NCI-H82 (cell line): ENCODE measurements at regions not wholly inside any gene's neighbourhood (a gene's known extent, or its start where the extent isn't known, plus 50 kb on each side); places are given as distances from the start of the nearest gene placed in this dataset.
A peak's percentile ranks its signal among the peaks of the same experiment; 100 is the strongest.
"Not testable (repeated sequence)": the region's sequence is repeated elsewhere in the genome, so short reads cannot be mapped to it uniquely, and the experiment has no call there.

Experiments used
- DNase-seq: peaks from one replicate; lab custom pipeline; 2025; lab: John Stamatoyannopoulos, UW

DNA sequence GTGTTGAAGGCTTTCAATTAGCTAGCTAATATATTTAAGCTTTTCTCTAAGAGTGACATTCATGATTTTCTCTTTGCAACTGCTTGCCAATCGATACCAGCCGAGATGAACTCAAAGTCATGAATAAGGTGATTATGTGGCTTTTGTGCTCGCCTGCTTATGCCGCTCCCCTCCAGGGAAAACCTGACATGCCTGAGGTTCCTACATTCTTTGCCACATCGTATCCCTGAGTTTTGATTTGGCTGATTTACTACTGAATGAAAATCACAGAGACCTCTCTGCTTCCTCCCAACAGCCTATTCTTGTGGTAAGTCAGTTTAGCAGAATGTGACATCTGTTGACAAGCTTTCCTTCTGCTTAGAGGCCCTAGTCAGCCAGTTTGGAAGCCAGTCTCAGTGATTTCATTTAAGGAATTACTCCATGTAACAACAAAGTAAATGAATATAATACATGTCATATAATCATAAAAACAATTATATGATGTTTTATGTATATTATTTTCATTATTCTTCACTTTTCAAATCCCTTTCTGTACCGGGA is 513.4 kb downstream of the CSNK1G3 start:
- DNase-seq: peak; percentile 49

DNA sequence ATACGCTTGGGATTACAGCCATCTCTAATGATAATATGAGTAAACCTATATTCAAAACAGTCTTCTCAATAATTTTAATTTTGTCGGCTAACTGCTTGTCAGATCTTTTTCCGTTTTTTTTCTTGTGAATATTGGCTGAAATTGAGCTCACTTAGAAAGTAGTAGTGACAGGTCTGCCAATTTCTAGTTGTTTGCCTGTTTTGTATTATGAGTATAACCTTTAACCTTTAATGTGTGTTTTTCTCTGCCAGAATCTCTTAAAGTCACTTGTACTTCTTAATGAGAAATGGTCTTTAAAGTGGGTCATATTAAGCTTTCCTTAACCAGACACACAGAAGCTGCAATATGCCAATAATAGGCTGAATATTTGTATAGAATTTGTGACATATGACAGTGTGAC is 511.0 kb downstream of the CSNK1G3 start:
- DNase-seq: no peak

DNA sequence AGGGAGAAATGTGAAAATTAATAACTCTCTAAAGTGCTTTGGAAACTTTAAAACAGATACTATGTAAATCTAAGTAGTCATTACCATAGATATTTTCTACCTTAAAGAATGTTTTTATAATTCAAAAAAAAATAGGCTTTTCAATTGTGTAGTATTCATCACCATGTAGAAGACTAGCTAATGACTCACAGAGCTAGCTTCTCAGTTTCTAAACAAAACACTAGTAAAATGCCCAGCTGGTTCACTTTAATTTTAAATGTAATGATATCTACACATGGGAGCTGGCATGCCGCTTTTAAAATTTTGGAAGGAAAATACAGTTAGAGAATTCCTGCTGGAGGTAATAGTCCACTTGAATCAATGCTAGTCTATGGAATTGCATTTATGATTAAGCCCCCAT is 509.8 kb downstream of the CSNK1G3 start:
- DNase-seq: no peak

DNA sequence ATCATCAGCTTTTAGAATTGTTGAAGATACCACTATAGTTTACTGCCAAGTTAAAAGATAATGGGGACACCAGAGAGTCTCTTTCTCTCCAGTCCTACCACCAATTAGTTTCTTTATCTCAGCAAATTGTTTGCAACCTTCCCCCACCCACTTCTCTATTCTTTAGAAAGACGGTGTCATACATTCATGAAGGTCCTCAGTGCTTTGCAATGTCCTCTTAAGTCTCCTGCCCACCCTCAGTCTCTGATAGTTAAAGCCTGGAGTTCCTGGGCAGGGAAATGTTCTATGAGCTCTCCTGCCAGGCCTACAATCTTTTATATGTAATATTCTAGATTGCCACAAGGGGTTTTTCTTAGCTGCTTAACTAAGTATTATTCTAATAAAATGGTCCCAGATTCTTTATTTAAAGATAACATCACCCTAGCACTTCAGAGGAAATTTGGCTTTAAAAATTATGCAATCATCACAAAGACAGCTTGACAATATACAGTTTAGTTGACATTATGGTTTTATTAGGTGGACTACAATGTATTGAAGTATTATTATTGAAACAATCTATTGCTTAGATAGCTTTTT is 509.2 kb downstream of the CSNK1G3 start:
- DNase-seq: no peak

DNA sequence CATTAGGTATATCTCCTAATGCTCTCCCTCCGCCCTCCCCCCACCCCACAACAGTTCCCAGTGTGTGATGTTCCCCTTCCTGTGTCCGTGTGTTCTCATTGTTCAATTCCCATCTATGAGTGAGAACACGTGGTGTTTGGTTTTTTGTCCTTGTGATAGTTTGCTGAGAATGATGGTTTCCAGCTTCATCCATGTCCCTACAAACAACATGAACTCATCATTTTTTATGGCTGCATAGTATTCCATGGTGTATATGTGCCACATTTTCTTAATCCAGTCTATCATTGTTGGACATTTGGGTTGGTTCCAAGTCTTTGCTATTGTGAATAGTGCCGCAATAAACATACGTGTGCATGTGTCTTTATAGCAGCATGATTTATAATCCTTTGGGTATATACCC is 505.3 kb downstream of the CSNK1G3 start:
- not testable (repeated sequence) for DNase-seq

DNA sequence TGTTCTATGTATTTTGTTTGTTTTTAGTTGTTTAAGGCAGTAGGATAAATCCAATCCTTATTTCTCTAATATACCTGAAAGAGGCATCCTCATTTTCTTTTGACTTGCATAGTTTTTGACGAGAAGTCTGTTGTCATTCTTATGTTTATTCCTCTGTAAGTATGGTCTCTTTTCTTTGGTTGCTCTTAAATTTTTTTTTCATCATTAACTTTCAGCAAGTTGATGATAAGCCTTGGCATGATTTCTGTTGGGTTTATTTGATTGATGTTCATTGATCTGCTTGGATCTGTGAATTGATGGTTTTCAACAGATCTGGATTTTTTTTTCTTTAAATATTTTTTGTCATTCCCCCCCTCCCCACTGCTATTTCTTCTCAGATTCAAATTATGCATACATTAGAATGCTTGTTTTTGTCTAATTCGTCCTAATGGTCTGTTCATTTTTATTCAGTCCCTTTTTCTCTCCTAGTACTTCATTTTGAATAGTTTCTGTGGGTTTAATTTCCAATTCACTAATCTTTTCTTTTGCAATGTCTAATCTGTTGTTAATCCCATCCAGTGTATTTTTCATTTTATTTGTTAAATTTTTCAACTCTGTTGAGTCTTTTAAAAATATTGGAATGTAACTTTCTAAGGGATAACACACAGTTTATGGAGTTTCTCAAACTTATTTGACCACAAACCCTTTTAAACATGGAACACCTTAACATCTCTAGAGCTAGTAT is 495.9 kb downstream of the CSNK1G3 start:
- DNase-seq: no peak

DNA sequence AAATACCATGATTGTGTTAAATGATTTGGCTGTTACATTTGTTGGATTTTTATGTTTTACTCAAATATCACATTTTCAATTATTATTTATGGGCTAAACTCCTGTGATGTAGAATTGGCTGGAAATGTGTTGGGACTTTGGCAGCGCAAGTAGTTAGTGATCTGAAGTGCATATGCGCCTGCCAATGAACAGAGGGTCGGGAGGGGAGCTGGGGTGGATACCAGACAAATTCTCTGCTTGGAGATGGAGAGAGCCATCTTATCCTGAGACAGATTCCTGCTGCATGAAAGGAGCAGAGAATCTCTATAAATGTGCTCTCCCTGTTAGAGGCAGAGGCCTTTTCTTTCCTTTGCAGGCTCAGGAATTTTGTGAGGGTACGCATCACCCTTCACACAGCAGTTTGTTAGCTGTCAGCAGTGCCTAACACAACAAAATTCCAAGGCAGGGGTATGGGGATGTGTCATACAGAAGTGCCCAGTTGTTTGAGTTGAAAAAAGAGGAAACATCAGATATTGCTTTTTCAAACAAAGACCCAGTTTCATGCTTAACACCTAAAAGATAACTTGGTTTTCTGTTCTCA is 489.1 kb downstream of the CSNK1G3 start:
- DNase-seq: no peak

DNA sequence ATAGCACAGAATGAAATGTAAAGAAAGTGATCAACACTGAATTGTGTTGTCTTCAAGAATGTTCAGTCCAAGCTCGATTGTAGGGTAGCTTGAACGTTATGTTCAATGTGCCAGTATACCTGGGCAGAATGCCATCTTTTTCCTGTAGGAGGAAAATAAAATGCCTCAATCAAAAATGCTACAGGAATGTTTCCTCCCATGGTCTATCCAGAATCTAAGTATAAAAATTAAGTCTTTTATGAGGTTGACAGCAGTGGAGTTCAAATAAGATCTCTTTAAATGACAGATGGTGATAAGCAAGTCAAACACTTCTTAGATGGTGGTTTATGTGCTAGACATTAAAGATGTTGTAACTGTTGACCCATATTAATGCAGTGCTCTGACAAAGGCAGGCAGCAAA is 488.6 kb downstream of the CSNK1G3 start:
- no peak for DNase-seq

DNA sequence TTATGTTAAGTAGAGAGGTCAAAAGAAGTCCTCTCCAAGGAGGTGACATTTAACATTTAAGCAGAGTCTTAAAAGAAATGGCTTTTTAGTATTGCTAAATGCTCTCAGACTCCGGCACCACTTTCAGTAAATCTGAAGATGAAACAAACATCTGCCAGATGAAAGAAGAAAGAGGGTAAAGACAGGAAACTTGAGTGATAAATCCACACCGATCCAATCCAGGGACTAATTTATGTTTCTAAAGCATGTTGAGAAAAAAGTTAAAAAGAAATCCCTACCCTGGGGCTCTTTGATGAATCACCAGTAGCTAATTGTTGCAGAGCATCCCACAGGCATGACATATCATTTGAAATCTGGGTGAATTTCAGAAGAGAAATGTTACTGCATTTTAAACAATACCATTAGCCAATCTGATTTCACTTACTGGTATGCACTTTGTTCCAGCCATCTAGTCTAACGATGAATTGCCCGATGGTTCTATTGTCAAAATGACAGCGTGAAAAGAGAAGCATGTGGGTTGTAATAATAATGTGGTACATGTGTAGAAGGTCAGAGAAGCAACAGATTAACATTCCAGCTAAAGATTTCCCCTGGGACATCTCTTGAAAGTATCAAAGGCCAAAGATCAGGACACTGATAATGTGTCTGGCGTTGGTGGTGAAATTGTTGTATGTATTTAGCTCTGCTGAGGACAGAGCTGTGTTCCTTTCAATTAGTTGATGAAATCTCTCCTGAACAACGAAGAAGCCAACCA is 485.7 kb downstream of the CSNK1G3 start:
- DNase-seq: no peak

DNA sequence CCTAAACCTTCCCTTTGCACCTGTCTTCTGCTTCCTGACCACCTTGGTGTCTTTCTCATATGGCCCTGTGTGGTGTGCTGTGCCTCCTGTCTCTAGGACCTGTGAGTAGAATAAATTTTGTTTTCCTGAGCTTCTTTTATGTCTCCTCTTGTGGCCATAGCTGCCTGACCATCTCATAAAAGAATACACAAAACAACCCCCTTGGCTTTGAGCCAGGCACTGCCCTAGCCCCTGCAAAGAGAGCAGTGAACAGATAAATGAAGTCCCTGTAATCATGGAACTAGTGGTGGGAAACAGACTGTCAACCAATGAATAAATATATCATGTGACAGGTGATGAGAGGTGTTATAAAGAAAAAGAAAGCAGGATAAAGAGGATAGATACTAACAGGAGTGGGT is 485.1 kb downstream of the CSNK1G3 start:
- DNase-seq: no peak

DNA sequence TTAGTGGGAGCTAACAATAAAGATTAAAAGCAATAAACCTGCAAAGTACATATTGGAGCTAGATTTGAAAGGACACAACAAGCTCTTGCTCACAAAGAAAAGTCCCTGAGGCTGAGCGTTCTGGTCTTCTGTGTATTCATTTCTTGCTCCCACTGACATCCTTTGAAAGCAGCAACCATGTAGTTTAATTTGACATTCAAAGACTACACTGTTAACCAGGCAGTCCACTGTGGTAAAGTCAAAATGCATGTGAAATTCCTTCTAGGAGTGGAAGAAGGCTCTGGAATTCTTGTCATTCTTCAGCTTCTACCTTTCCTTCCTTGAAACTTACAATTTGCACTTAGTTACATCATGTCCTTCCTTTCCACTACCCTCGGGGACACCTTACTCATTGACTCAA is 480.7 kb downstream of the CSNK1G3 start:
- DNase-seq: no peak

DNA sequence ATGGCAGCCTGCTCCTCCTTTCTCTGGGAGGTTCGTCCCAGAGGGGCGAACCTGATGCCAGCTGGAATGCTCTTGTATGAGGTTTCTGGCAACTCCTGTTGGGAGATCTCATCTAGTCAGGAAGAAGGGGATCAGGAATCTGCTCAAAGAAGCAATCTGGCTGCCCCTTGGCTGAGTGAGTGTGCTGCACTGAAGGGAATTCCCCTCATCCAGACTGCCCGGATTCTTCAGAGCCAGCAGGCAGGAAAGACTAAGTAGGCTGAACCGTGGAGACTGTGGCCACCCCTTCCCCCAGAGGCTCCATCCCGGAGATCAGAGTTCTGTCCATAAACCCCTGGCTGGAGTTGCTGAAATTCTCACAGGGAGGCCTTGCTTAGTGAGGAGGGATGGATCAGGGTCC is 476.0 kb downstream of the CSNK1G3 start:
- no peak for DNase-seq

DNA sequence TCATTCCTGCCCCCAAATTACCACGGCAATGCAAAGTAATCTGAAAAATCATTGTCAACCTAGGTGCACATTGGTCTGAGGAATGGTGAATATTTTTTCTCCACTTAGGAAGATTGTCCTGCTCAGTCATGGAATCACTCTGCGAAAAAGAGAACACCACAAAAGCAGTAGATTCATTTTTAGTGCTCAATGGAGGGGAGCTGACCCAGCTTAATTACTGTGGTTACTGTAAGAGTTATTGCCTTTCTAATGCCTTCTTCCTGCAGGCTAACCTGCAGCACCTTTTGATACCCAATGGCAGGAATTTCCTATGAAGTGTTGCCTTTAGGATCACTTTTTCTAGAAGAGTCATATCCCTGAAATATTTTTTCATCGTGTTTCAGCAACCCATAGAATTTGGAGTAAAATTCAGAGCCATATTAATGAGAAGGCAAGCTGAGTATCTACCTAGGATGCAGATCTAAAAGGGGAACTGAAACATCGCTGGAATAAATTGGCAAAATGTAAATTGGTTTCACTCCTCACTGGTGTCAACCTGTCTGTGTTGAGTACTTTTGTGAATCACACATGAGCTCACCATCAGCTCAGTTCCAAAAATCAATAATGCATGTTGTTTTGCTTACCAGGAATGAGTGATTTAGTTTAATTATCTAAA is 464.5 kb downstream of the CSNK1G3 start:
- DNase-seq: no peak

DNA sequence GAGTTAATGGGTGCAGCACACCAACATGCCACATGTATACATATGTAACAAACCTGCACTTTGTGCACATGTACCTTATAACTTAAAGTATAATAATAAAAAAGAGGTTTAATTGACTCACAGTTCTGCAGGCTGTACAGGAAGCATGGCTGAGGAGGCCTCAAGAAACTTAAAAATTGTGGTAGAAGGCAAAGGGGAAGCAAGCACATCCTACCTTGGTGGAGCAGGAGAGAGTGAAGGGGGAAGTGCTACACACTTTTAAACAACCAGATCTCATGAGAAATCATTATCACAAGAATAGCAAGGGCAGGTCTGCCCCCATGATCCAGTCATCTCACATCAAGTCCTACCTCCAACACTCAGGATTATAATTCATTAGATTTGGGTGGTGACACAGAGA is 463.5 kb downstream of the CSNK1G3 start:
- DNase-seq: not testable (repeated sequence)

DNA sequence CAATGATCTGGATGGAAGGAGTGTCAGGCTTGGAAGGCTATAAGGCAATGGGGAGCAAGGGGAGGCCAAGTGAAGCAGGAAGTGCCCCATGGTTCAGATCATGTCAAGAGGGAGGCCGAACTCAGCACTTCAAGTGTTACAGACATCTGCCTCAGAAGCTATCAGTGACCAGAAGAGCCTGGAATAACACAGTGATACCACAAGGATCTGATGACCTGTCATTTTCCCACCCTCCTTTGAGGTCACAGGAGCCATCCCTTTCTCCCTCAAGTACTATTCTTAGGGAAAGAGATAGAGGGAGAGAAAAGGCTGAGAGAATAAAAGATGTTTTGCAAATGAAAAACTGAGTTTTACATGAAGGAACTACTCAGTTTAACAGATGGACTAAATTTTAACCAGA is 454.8 kb downstream of the CSNK1G3 start:
- DNase-seq: no peak

DNA sequence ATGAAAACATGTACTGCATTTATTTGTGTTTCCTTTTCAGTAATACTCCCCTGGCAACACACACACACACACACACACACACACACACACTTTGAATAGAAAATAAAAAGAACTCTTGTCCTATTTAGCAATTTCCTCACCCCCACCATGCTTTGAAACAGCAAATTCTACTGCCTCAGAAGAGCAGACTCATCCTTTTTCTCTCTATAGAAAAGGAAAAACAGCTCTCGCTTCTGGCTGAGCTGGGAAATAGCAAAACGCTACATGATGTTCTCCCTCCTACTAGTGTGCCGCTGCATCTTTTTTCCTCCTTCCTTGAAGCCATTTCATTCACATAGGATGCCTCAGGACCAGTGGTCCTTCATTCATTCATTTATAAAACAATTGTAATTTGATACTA is 453.6 kb downstream of the CSNK1G3 start:
- no peak for DNase-seq

DNA sequence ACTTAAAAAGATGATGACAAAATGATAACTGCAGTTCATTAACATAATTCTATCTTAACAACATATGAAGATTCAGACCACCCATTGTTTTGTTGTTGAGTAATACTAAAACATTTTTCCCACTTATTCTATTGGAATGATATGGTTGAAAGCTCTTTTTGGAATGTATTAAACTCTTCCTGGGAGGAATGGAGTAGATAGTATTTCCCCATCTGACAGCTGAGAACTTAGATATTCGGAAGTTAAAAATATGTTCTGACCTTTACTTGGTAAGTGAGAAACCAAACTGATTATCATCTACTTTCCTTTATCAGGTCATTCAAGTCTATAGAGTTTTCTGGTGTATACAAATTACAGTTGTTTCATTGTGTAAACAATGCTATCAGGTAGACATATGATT is 452.9 kb downstream of the CSNK1G3 start:
- DNase-seq: no peak

DNA sequence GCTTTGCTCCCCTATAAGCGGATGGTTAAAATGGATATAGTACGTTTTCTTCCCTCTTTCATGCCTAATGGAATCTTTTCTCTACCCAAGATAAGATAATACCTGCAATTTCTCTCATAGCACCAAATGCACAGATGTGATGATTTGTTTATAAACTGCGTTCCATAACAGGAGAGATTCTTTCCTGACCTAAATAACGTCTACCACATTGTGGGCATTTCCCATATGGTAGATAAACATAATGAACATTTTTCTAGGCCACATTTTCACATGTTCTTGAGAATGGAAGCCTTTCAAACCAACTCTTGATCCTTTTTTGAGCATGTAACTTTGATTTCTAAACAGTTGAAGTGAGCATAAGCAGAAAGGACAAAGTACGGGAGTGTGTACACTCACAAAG is 448.5 kb downstream of the CSNK1G3 start:
- DNase-seq: no peak

DNA sequence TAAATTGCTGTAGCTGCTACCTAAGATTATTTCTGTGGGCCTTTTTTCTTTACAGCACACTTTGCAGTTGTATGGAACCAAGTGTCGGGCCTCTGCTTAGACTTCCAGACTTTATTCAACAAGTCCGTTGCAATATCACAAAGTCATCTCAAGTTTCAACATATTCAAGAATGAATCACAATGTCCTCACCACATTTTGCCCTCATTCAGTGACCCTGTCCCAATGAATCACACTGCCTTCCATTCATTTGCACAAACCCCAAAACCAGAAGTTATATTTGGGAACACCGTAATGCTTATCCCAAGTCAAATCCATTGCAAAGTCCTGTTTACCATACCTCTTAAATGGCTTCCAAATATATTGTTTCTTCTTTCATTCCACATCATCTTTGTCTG is 439.6 kb downstream of the CSNK1G3 start:
- DNase-seq: no peak

DNA sequence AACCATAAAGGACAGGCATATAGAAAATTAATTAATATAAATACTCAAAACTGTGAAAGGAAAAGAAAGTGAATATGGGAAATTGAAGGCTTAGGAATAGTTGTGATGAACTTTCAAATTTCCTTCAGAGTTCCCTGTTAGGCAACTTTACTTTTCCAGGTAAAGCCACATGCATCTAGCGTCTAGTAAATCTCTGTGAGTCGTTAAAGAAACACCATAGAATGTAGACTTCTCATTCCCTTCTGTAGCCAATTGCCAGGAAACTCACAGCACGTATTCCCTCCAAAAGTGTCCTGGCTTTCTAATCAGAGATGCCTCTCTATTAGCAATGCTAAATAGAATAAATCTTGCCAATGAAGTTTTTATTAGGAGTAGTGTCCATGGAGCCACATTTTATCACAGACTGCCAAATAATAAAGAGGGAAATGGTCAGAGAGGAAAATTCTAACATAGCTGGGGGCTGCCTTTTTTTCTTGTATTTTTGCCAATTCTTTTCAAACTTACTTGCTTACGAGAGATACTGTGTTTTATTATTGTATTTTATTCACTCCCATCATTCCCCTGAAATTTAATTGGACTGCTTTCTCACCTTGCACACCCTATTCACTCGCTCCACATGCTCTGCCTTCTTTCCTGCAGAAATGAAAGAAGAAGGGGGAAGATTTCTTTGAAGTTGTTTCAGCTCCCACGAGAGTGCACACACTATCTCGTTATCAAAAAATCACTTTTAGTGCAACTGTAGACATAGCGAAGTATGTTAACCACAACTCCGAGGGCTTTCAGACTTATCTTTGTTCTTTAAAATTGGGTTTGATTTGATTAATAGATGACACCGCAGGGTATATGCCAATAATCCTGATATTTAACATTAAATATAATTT is 439.0 kb downstream of the CSNK1G3 start:
- no peak for DNase-seq

DNA sequence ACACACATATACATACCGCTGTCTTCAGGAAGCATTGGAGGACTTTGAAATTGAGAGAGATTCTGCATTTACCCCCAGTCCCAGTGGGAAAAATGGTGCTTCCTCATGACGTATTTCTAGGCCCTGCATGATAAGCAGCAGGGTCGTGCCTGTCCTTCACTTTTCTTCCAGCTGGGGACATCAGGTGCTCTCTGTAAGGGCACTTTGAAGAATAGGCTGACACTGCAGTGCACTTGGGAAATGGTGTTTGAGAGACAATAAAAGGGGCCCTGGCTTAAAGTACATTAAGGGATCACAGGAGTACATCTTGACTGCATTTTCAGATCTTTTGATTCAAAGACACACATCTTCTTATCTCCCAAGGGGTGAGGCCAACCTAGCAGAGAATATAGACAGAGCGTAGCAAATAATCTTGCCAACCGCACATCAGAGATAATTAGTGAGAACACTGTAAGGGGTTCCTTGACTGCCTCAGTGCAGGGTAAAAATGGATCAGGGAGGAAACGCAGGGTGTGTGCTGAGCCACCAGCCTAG is 437.9 kb downstream of the CSNK1G3 start:
- DNase-seq: no peak
